Cardiac muscle cell (in vitro differentiated cells and primary cell): ENCODE measurements at regions not wholly inside any gene's neighbourhood (a gene's known extent, or its start where the extent isn't known, plus 50 kb on each side); places are given as distances from the start of the nearest gene placed in this dataset.

ENCODE experiments used
- DNase-seq, 2 donors: peaks; one replicate each; pipeline versions ENCODE4 v3.0.0 to v3.0.0-alpha.2; 2010 to 2017; ENCODE audit warnings: low read depth in 1 of 2, low spot score in 1 of 2
- H3K27ac ChIP-seq: fragments of 200-600 bp; sonication (generic); 2 replicates; pipeline ENCODE4 v1.5.1; 2016
- H3K27me3 ChIP-seq: fragments of 200-600 bp; sonication (generic); 2 replicates; pipeline ENCODE4 v1.6.0; 2016; ENCODE audit warnings: control low read depth
- H3K36me3 ChIP-seq: fragments of 200-600 bp; sonication (generic); 2 replicates; pipeline ENCODE4 v1.5.1; 2016; ENCODE audit warnings: control low read depth
- H3K4me1 ChIP-seq: fragments of 200-600 bp; sonication (generic); 2 replicates; pipeline ENCODE4 v1.8.1; 2017; ENCODE audit warnings: low read depth, mild to moderate bottlenecking, mixed run types
- H3K4me3 ChIP-seq: fragments of 200-600 bp; sonication (generic); 2 replicates; pipeline ENCODE4 v1.5.1; 2016; ENCODE audit warnings: mild to moderate bottlenecking
- H3K9me3 ChIP-seq: fragments of 200-600 bp; sonication (generic); 2 replicates; pipeline ENCODE4 v1.5.1; 2017; ENCODE audit warnings: low read depth, mild to moderate bottlenecking, control low read depth
- CTCF ChIP-seq: IDR thresholded peaks from 2 replicates; pipeline ENCODE4 v1.5.1; 2012; ENCODE audit warnings: low read depth, mild to moderate bottlenecking, low read length

GRCh38 chr18:61256291-61256690 lies 76.9 kb upstream of the CDH20 start:
- DNase-seq = no peak
- no peak for TF ChIP-seq CTCF
- no peak overlapping the region for H3K27ac ChIP-seq

GRCh38 chr18:61261870-61262269 lies 71.4 kb upstream of the CDH20 start:
- no peaks in the 10 kb centered on the region for H3K4me1 ChIP-seq
- no peak overlapping the region for H3K27ac ChIP-seq
- no peaks in the 10 kb centered on the region for H3K36me3 ChIP-seq
- H3K4me3 ChIP-seq = no peak overlapping the region
- no peaks in the 10 kb centered on the region for H3K9me3 ChIP-seq
- no peak for DNase-seq
- H3K27me3 ChIP-seq = no peaks in the 10 kb centered on the region
- TF ChIP-seq CTCF = no peak

More at GRCh38 chr18:61256291-61256690, 76.9 kb upstream of the CDH20 start:
- H3K9me3 ChIP-seq = no peaks in the 10 kb centered on the region
- H3K4me3 ChIP-seq = no peak overlapping the region
- no peaks in the 10 kb centered on the region for H3K36me3 ChIP-seq
- H3K4me1 ChIP-seq = no peaks in the 10 kb centered on the region
- no peaks in the 10 kb centered on the region for H3K27me3 ChIP-seq

GRCh38 chr18:61272793-61273192 lies 60.4 kb upstream of the CDH20 start:
- H3K9me3 ChIP-seq = no peaks in the 10 kb centered on the region
- no peak overlapping the region for H3K4me3 ChIP-seq
- TF ChIP-seq CTCF = no peak
- DNase-seq = no peak
- no peaks in the 10 kb centered on the region for H3K36me3 ChIP-seq
- no peaks in the 10 kb centered on the region for H3K27me3 ChIP-seq
- no peaks in the 10 kb centered on the region for H3K4me1 ChIP-seq
- H3K27ac ChIP-seq = no peak overlapping the region

GRCh38 chr18:61273533-61273932 lies 59.7 kb upstream of the CDH20 start:
- no peak overlapping the region for H3K27ac ChIP-seq
- H3K4me3 ChIP-seq = no peak overlapping the region
- no peaks in the 10 kb centered on the region for H3K4me1 ChIP-seq
- no peak for DNase-seq
- no peaks in the 10 kb centered on the region for H3K27me3 ChIP-seq
- no peaks in the 10 kb centered on the region for H3K9me3 ChIP-seq
- TF ChIP-seq CTCF = no peak
- no peaks in the 10 kb centered on the region for H3K36me3 ChIP-seq

GRCh38 chr18:61274416-61274960 lies 58.7 kb upstream of the CDH20 start:
- H3K27ac ChIP-seq = no peak overlapping the region
- H3K9me3 ChIP-seq = no peaks in the 10 kb centered on the region
- no peaks in the 10 kb centered on the region for H3K4me1 ChIP-seq
- H3K4me3 ChIP-seq = no peak overlapping the region
- H3K36me3 ChIP-seq = no peaks in the 10 kb centered on the region
- DNase-seq = no peak
- no peak for TF ChIP-seq CTCF
- no peaks in the 10 kb centered on the region for H3K27me3 ChIP-seq

GRCh38 chr18:61277808-61278207 lies 55.4 kb upstream of the CDH20 start:
- Histone ChIP-seq H3K9me3 (no peaks in the 10 kb centered on the region), H3K27ac (no peak overlapping the region), H3K27me3 (no peaks in the 10 kb centered on the region), H3K4me1 (no peaks in the 10 kb centered on the region), H3K36me3 (no peaks in the 10 kb centered on the region), H3K4me3 (no peak overlapping the region)
- no peak for DNase-seq
- no peak for TF ChIP-seq CTCF
